ENCODE measurements at regions not wholly inside any gene's neighbourhood (a gene's known extent, or its start where the extent isn't known, plus 50 kb on each side); places are given as distances from the start of the nearest gene placed in this dataset.

- DNase-seq (no peak), ATAC-seq (no peak)
- no peaks in the 10 kb centered on the region for H3K36me3 Mint-ChIP-seq (ENCODE audit: low read depth)
- peaks cover 6% of the 10 kb centered on the region for H3K9me3 Mint-ChIP-seq
- no peak overlapping the region for H3K4me3 Mint-ChIP-seq
- no peaks in the 10 kb centered on the region for H3K27me3 Mint-ChIP-seq
- no peak for TF ChIP-seq CTCF (IDR thresholded peaks at IDR 0.05)
- H3K27ac Mint-ChIP-seq = no peak overlapping the region
- ChIA-PET CTCF (no interaction called here), POLR2A (interaction anchor here (0.6 kb wide), 1 partner anchor 1381 kb away, joined by 4 read pairs; no protein-coding TSS in a partner anchor)
- intact Hi-C loops (cut with micrococcal nuclease) = no loop called here
- H3K4me1 Mint-ChIP-seq (ENCODE audit: low read depth) = no peaks in the 10 kb centered on the region
These were observed 442.6 kb upstream of the LRATD1 start for GRCh38 chr2:14189929-14190328.

- no peak for TF ChIP-seq CTCF (IDR thresholded peaks at IDR 0.05)
- no peak for ATAC-seq
These were observed 438.3 kb upstream of the LRATD1 start for GRCh38 chr2:14194233-14194632.

DNA sequence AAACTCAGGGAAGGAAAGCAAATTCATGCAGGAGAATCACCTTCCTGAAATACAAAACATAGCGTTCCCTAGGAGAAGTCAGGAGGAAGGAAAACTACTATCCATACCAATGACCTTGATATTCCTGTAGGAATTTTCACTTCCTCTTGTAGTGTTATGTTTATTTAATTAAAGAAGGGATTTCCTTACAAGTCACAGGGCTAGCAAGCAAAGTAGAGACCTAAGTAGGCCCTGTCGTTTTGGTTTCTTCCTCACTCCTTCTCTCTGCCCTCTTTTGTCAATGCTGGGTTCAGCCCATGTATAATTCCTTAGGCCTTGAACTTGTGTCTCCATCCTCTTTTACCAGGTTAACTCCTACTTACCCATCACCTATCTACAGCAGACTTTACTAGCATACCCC is 435.2 kb upstream of the LRATD1 start:
- intact Hi-C loops (cut with micrococcal nuclease) = no loop called here
- CTCF ChIA-PET = no interaction called here
- Mint-ChIP-seq H3K27me3 (no peaks in the 10 kb centered on the region), H3K9me3 (peaks cover 9% of the 10 kb centered on the region), H3K27ac (no peak overlapping the region), H3K4me1 (ENCODE audit: low read depth) (no peaks in the 10 kb centered on the region), H3K4me3 (no peak overlapping the region), H3K36me3 (ENCODE audit: low read depth) (no peaks in the 10 kb centered on the region)
- DNase-seq (no peak), ATAC-seq (no peak)
- TF ChIP-seq CTCF (IDR thresholded peaks at IDR 0.05) = no peak
- POLR2A ChIA-PET = no interaction called here

More at GRCh38 chr2:14194233-14194632, 438.3 kb upstream of the LRATD1 start:
- peaks cover 9% of the 10 kb centered on the region for H3K9me3 Mint-ChIP-seq
- no peaks in the 10 kb centered on the region for H3K4me1 Mint-ChIP-seq (ENCODE audit: low read depth)
- DNase-seq = no peak
- CTCF ChIA-PET = no interaction called here
- no peaks in the 10 kb centered on the region for H3K36me3 Mint-ChIP-seq (ENCODE audit: low read depth)
- intact Hi-C loops (cut with micrococcal nuclease) = no loop called here
- POLR2A ChIA-PET = no interaction called here
- no peak overlapping the region for H3K4me3 Mint-ChIP-seq
- no peak overlapping the region for H3K27ac Mint-ChIP-seq
- no peaks in the 10 kb centered on the region for H3K27me3 Mint-ChIP-seq

DNA sequence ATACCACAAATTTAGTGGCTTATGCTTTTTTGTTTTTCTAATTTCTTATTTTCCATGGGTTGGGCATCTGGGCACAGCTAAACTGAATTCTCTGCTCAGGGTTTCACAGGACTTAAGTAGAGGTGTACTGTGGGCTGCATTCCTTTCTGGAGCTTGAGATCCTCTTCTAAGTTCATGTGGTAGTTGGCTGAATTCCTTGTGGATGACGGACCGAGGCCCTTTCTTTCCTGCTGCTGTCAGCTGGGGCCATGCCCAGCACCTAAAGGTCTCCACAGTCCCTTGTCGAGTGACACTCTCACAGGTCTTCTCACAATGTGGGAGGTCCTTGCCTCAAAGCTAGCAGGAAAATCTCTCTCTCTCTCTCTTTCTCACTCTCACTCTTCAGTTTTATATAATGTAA is 433.5 kb upstream of the LRATD1 start:
- peaks cover 11% of the 10 kb centered on the region for H3K9me3 Mint-ChIP-seq
- no peaks in the 10 kb centered on the region for H3K27me3 Mint-ChIP-seq
- intact Hi-C loops (cut with micrococcal nuclease) = no loop called here
- no peaks in the 10 kb centered on the region for H3K4me1 Mint-ChIP-seq (ENCODE audit: low read depth)
- TF ChIP-seq CTCF (IDR thresholded peaks at IDR 0.05) = no peak
- H3K36me3 Mint-ChIP-seq (ENCODE audit: low read depth) = no peaks in the 10 kb centered on the region
- H3K27ac Mint-ChIP-seq = no peak overlapping the region
- ChIA-PET POLR2A (no interaction called here), CTCF (no interaction called here)
- no peak for DNase-seq
- H3K4me3 Mint-ChIP-seq = no peak overlapping the region
- no peak for ATAC-seq

GRCh38 chr2:14219306-14219705 is 413.2 kb upstream of the LRATD1 start:
- TF ChIP-seq CTCF (IDR thresholded peaks at IDR 0.05) = no peak

More at GRCh38 chr2:14219306-14219705, 413.2 kb upstream of the LRATD1 start:
- Mint-ChIP-seq H3K27ac (no peak overlapping the region), H3K4me3 (no peak overlapping the region), H3K9me3 (peaks cover 2% of the 10 kb centered on the region), H3K36me3 (ENCODE audit: low read depth) (no peaks in the 10 kb centered on the region), H3K27me3 (no peaks in the 10 kb centered on the region), H3K4me1 (ENCODE audit: low read depth) (no peaks in the 10 kb centered on the region)
- POLR2A ChIA-PET = no interaction called here
- CTCF ChIA-PET = no interaction called here
- DNase-seq (no peak), ATAC-seq (no peak)
- intact Hi-C loops (cut with micrococcal nuclease) = no loop called here

Data from activated CD8-positive, alpha-beta T cell treated with anti-CD3 and anti-CD28 coated beads for 36 hours (primary cell).